H1 (cell line): ENCODE measurements at regions not wholly inside any gene's neighbourhood (a gene's known extent, or its start where the extent isn't known, plus 50 kb on each side); places are given as distances from the start of the nearest gene placed in this dataset.

ENCODE experiments used
- CTCF ChIA-PET: fragments of 300-600 bp; sonication (Branson Sonifier 250); formaldehyde crosslinking; loops from one replicate; lab custom pipeline; 2021; ENCODE audit not compliant: partially characterized antibody; lab: Charles Lee
- POLR2A ChIA-PET: fragments of 300-600 bp; sonication (Branson Sonifier 250); formaldehyde crosslinking; loops from one replicate; lab custom pipeline; 2021; ENCODE audit warnings: inconsistent platforms; ENCODE audit not compliant: partially characterized antibody; lab: Charles Lee
- DNase-seq, 2 experiments: peaks; one replicate each; pipeline versions ENCODE4 v3.0.0 to v3.0.0-alpha.2; 2010 to 2022; ENCODE audit warnings: low spot score in 2 of 2, low read depth in 1 of 2, mixed read lengths in 1 of 2
- FAIRE-seq: peaks from 2 replicates; lab custom pipeline; 2011; peaks lifted over from hg19 to GRCh38; lab: Jason Lieb, UNC
- H2AFZ ChIP-seq: 2 replicates; pipeline ENCODE4 v1.8.1; 2012; ENCODE audit warnings: low read length, inconsistent platforms
- H2AK5ac ChIP-seq: 2 replicates; pipeline ENCODE4 v1.6.1; 2013; ENCODE audit warnings: low read depth, low read length
- H2BK120ac ChIP-seq: replicated peaks from 2 replicates; pipeline ENCODE3; 2013; ENCODE audit warnings: low read depth, low read length, inconsistent platforms
- H2BK12ac ChIP-seq: 2 replicates; pipeline ENCODE4 v1.6.1; 2013; ENCODE audit warnings: low read depth, low read length
- H2BK15ac ChIP-seq: 2 replicates; pipeline ENCODE4 v1.6.1; 2013; ENCODE audit warnings: low read length
- H2BK20ac ChIP-seq: 2 replicates; pipeline ENCODE4 v1.6.1; 2013; ENCODE audit warnings: low read length
- H2BK5ac ChIP-seq: 2 replicates; pipeline ENCODE4 v1.6.1; 2013; ENCODE audit warnings: low read depth, low read length
- H3K14ac ChIP-seq: 2 replicates; pipeline ENCODE4 v1.6.1; 2013; ENCODE audit warnings: inconsistent platforms; ENCODE audit not compliant: insufficient read length
- H3K18ac ChIP-seq: 2 replicates; pipeline ENCODE4 v1.6.1; 2013; ENCODE audit warnings: low read length; ENCODE audit errors: extremely low read depth
- H3K23ac ChIP-seq: 2 replicates; pipeline ENCODE4 v1.6.1; 2013; ENCODE audit warnings: inconsistent platforms; ENCODE audit not compliant: insufficient read length
- H3K23me2 ChIP-seq: 2 replicates; pipeline ENCODE4 v1.6.1; 2013; ENCODE audit warnings: low read depth, low read length
- H3K27ac ChIP-seq: 2 replicates; pipeline ENCODE4 v1.6.1; 2011; ENCODE audit warnings: low read depth, low read length, inconsistent platforms
- H3K27me3 ChIP-seq, 4 experiments: replicated peaks in 1 of 4; 1 replicate in 1 of 4; 2 replicates in 3 of 4; pipeline versions ENCODE4 v1.6.1 to v1.8.1; 2011 to 2013; ENCODE audit warnings: low read length in 3 of 4, mild to moderate bottlenecking in 3 of 4, inconsistent platforms in 2 of 4, mixed read lengths in 2 of 4, moderate library complexity in 1 of 4; ENCODE audit not compliant: control insufficient read depth in 3 of 4, insufficient read depth in 3 of 4; ENCODE audit errors: extremely low read depth in 1 of 4
- H3K36me3 ChIP-seq, 4 experiments: 2 replicates each; pipeline versions ENCODE4 v1.6.1 to v1.8.1; 2011 to 2013; ENCODE audit warnings: mild to moderate bottlenecking in 4 of 4, low read length in 3 of 4, moderate library complexity in 2 of 4, control low read depth in 1 of 4, inconsistent platforms in 1 of 4; ENCODE audit not compliant: insufficient read depth in 4 of 4, control insufficient read depth in 2 of 4
- H3K4ac ChIP-seq: replicated peaks from 2 replicates; pipeline ENCODE3; 2013; ENCODE audit warnings: low read length, low read depth, mixed read lengths, inconsistent platforms; ENCODE audit not compliant: insufficient read length
- H3K4me1 ChIP-seq, 4 experiments: replicated peaks in 1 of 4; 1 replicate in 1 of 4; 2 replicates in 3 of 4; pipeline versions ENCODE4 v1.6.1 to v1.8.1; 2011 to 2013; ENCODE audit warnings: low read length in 3 of 4, inconsistent platforms in 2 of 4, mixed read lengths in 1 of 4; ENCODE audit not compliant: insufficient read depth in 4 of 4, control insufficient read depth in 3 of 4
- H3K4me2 ChIP-seq, 2 experiments: 2 replicates each; pipeline versions ENCODE4 v1.6.1 to v1.8.1; 2011 to 2013; ENCODE audit warnings: low read depth in 2 of 2, low read length in 2 of 2, control low read depth in 1 of 2, inconsistent platforms in 1 of 2, mild to moderate bottlenecking in 1 of 2; ENCODE audit not compliant: insufficient read depth in 1 of 2
- H3K4me3 ChIP-seq, 4 experiments: fragments of 200-600, 300-600 bp in 1 of 4; sonication (generic), shearing (Covaris generic), sonication (Bioruptor Twin) in 1 of 4; 2 replicates each; pipeline versions ENCODE4 v1.5.1 to v1.8.1; 2011 to 2016; ENCODE audit warnings: low read length in 4 of 4, low read depth in 3 of 4, control low read depth in 2 of 4, inconsistent platforms in 2 of 4, mild to moderate bottlenecking in 2 of 4, mixed read lengths in 1 of 4, moderate library complexity in 1 of 4; ENCODE audit not compliant: insufficient read depth in 2 of 4; ENCODE audit errors: extremely low read depth in 1 of 4
- H3K56ac ChIP-seq: replicated peaks from 2 replicates; pipeline ENCODE3; 2013; ENCODE audit warnings: low read depth, mild to moderate bottlenecking, mixed read lengths, low read length, inconsistent platforms; ENCODE audit not compliant: insufficient read length
- H3K79me1 ChIP-seq: 2 replicates; pipeline ENCODE4 v1.6.1; 2013; ENCODE audit warnings: low read depth, low read length, control low read depth
- H3K79me2 ChIP-seq, 2 experiments: 2 replicates each; pipeline versions ENCODE4 v1.6.1 to v1.8.1; 2012 to 2013; ENCODE audit warnings: low read length in 2 of 2, mild to moderate bottlenecking in 2 of 2, inconsistent platforms in 1 of 2; ENCODE audit not compliant: insufficient read depth in 2 of 2, control insufficient read depth in 1 of 2
- H3K9ac ChIP-seq, 4 experiments: replicated peaks in 1 of 4; 1 replicate in 1 of 4; 2 replicates in 3 of 4; pipeline versions ENCODE4 v1.6.1 to v1.8.1; 2011 to 2013; ENCODE audit warnings: low read depth in 3 of 4, low read length in 3 of 4, control low read depth in 2 of 4, mild to moderate bottlenecking in 2 of 4, moderate library complexity in 2 of 4, inconsistent platforms in 1 of 4; ENCODE audit errors: extremely low read depth in 1 of 4
- H3K9me3 ChIP-seq, 2 experiments: 2 replicates each; pipeline versions ENCODE4 v1.6.1 to v1.8.1; 2012 to 2013; ENCODE audit warnings: mild to moderate bottlenecking in 2 of 2, moderate library complexity in 2 of 2, control low read depth in 1 of 2, inconsistent platforms in 1 of 2, low read depth in 1 of 2, low read length in 1 of 2, mixed read lengths in 1 of 2; ENCODE audit not compliant: insufficient read depth in 2 of 2
- H4K20me1 ChIP-seq, 2 experiments: replicated peaks in 1 of 2; 2 replicates each; pipeline versions ENCODE3 to v1.8.1; 2011 to 2013; ENCODE audit warnings: inconsistent platforms in 2 of 2, low read length in 2 of 2, mild to moderate bottlenecking in 1 of 2; ENCODE audit not compliant: insufficient read depth in 2 of 2, control insufficient read depth in 1 of 2
- H4K5ac ChIP-seq: 2 replicates; pipeline ENCODE4 v1.6.1; 2013; ENCODE audit warnings: low read length, low read depth, mixed read lengths, inconsistent platforms; ENCODE audit not compliant: insufficient read length
- H4K8ac ChIP-seq: 2 replicates; pipeline ENCODE4 v1.8.0; 2013; ENCODE audit warnings: mild to moderate bottlenecking, moderate library complexity, low read length, inconsistent platforms; ENCODE audit not compliant: insufficient read depth; ENCODE audit errors: extremely low read depth
- H4K91ac ChIP-seq: replicated peaks from 2 replicates; pipeline ENCODE3; 2013; ENCODE audit warnings: low read length, mixed read lengths, inconsistent platforms; ENCODE audit not compliant: insufficient read length
- BACH1 ChIP-seq: IDR thresholded peaks from 2 replicates; pipeline ENCODE4 v1.6.1; 2012; ENCODE audit warnings: low read length, improper control_type of control experiment
- EZH2 ChIP-seq: fragments of 200-600 bp; sonication (generic); IDR thresholded peaks from 2 replicates; pipeline ENCODE4 v1.7.1; 2012; ENCODE audit warnings: low read depth, mild to moderate bottlenecking, moderate library complexity, low read length, inconsistent platforms; ENCODE audit not compliant: severe bottlenecking
- KDM1A ChIP-seq: fragments of 200-600, 300-600 bp; sonication (generic); IDR thresholded peaks from 2 replicates; pipeline ENCODE4 v1.7.1; 2016; ENCODE audit warnings: mild to moderate bottlenecking, low read length, borderline replicate concordance
- POLR2AphosphoS5 ChIP-seq: IDR thresholded peaks from 2 replicates; pipeline ENCODE4 v1.6.1; 2011; ENCODE audit warnings: low read depth, low read length
- RNF2 ChIP-seq: fragments of 200-900, 300-1000 bp; sonication (generic); IDR thresholded peaks from 2 replicates; pipeline ENCODE4 v1.7.1; 2016; ENCODE audit warnings: borderline replicate concordance, low read depth, mild to moderate bottlenecking, antibody characterized with exemption, low read length; ENCODE audit not compliant: poor library complexity, severe bottlenecking; ENCODE audit errors: missing control alignments
- RXRA ChIP-seq: IDR thresholded peaks from 2 replicates; pipeline ENCODE4 v1.6.1; 2011; ENCODE audit warnings: low read depth, mild to moderate bottlenecking, low read length, moderate library complexity; ENCODE audit not compliant: insufficient read depth
- SAP30 ChIP-seq: fragments of 300-600 bp; sonication (generic); IDR thresholded peaks from 2 replicates; pipeline ENCODE4 v1.7.1; 2012; ENCODE audit warnings: low read length, moderate library complexity, mild to moderate bottlenecking, inconsistent platforms; ENCODE audit not compliant: insufficient read depth, insufficient replicate concordance
- SIN3A ChIP-seq, 2 experiments: IDR thresholded peaks in 1 of 2; conservative IDR thresholded peaks in 1 of 2; 2 replicates each; pipeline ENCODE4 v1.6.1; 2011 to 2012; ENCODE audit warnings: low read length in 2 of 2, improper control_type of control experiment in 1 of 2, low read depth in 1 of 2, mild to moderate bottlenecking in 1 of 2
- SIX5 ChIP-seq: IDR thresholded peaks from 2 replicates; pipeline ENCODE4 v1.6.1; 2011; ENCODE audit warnings: mild to moderate bottlenecking, low read depth, low read length
- SP2 ChIP-seq: IDR thresholded peaks from 2 replicates; pipeline ENCODE4 v1.6.1; 2012; ENCODE audit warnings: mild to moderate bottlenecking, low read length, inconsistent platforms
- TAF1 ChIP-seq: IDR thresholded peaks from 2 replicates; pipeline ENCODE4 v1.6.1; 2011; ENCODE audit warnings: mild to moderate bottlenecking, low read depth, low read length
- WGBS, 2 experiments: shearing (Covaris generic) in 1 of 2; methylation state at CpG; one replicate each; pipeline versions ENCODE4 v1.1.6 to v1.1.7; 2013 to 2015; ENCODE audit warnings: low lambda C conversion rate in 2 of 2, mixed read lengths in 2 of 2, inconsistent platforms in 1 of 2, low coverage in 1 of 2, missing lambda C conversion rate in 1 of 2; ENCODE audit not compliant: insufficient replicate concordance in 2 of 2, insufficient coverage in 1 of 2, insufficient read length in 1 of 2; ENCODE audit errors: extremely low coverage in 1 of 2, missing lambda C conversion rate in 1 of 2; 5-methylcytosine and 5-hydroxymethylcytosine counted together
- TF ChIP-seq, protein P1 (sequence below), 3 experiments: IDR thresholded peaks; 1 replicate in 2 of 3; 2 replicates in 1 of 3; pipeline versions ENCODE4 v1.5.1 to v1.6.1; 2011; ENCODE audit warnings: low read length in 3 of 3, mild to moderate bottlenecking in 3 of 3, inconsistent platforms in 2 of 3, low read depth in 1 of 3, moderate library complexity in 1 of 3; ENCODE audit not compliant: insufficient read depth in 1 of 3; ENCODE audit errors: control extremely low read depth in 1 of 3

DNA sequence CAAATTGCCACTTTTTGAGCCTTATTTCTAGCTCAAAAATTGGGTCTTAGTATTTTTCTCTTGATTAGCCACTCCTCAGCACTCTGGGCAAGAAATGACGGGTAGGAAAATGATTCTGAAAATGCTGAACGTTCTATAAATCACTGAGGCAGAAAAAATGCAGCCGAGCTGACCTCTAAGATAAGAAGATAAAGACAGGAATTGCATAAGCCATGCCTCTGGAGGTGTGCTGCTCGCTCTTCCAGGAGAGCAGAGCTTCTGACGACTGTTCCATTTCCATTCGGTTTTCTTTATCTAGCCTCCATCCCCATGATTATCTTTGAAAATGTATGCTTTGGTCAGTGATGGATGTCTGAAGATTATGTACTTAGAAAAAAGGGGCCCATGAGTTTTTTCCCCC lies 558.8 kb upstream of the ADAMTS9 start:
- Histone ChIP-seq H4K20me1 (no peaks in the 10 kb centered on the region), H2BK20ac (no peak overlapping the region), H3K36me3 (no peaks in the 10 kb centered on the region), H2AFZ (no peak overlapping the region), H2BK120ac (no peak overlapping the region), H2BK12ac (no peak overlapping the region), H3K23me2 (no peaks in the 10 kb centered on the region), H3K27me3 (no peaks in the 10 kb centered on the region), H3K56ac (no peak overlapping the region), H2BK15ac (no peak overlapping the region), H3K4ac (no peak overlapping the region), H3K9ac (no peak overlapping the region), H3K79me2 (no peaks in the 10 kb centered on the region), H3K14ac (no peak overlapping the region), H3K79me1 (no peaks in the 10 kb centered on the region), H3K4me2 (no peak overlapping the region), H3K9me3 (no peaks in the 10 kb centered on the region), H2BK5ac (no peak overlapping the region), H3K23ac (no peak overlapping the region), H3K4me3 (no peak overlapping the region), H4K8ac (no peak overlapping the region), H2AK5ac (no peak overlapping the region), H4K5ac (no peak overlapping the region), H3K4me1 (no peaks in the 10 kb centered on the region), H3K27ac (no peak overlapping the region), H3K18ac (no peak overlapping the region), H4K91ac (no peak overlapping the region)
- ChIA-PET POLR2A (no interaction called here), CTCF (interaction anchor here (0.8 to 1.2 kb wide), 4 partner anchors 9 to 716 kb away, joined by 3 to 5 read pairs (median 4); no protein-coding TSS in a partner anchor)
- WGBS, 2 experiments: 87% methylated on average over 6 of the region's 6 CpGs; no CpG with 5 or more reads in 1 of the 2 experiments
- no peak for FAIRE-seq
- no peak for DNase-seq
- TF ChIP-seq SIN3A (conservative IDR thresholded peaks at IDR 0.05 in 1 of 2, IDR thresholded peaks at IDR 0.05 in 1 of 2; ENCODE audit: low read depth in 1 of 2, low read length in 2 of 2): no peak
- TF ChIP-seq POLR2AphosphoS5: no peak
- no peak for TF ChIP-seq SIX5
- TF ChIP-seq RXRA: no peak
- no peak for TF ChIP-seq RNF2
- TF ChIP-seq KDM1A: no peak
- no peak for TF ChIP-seq SP2
- TF ChIP-seq EZH2: no peak
- no peak for TF ChIP-seq BACH1
- no peak for TF ChIP-seq SAP30
- TF ChIP-seq TAF1: no peak
- TF ChIP-seq, protein P1, sequence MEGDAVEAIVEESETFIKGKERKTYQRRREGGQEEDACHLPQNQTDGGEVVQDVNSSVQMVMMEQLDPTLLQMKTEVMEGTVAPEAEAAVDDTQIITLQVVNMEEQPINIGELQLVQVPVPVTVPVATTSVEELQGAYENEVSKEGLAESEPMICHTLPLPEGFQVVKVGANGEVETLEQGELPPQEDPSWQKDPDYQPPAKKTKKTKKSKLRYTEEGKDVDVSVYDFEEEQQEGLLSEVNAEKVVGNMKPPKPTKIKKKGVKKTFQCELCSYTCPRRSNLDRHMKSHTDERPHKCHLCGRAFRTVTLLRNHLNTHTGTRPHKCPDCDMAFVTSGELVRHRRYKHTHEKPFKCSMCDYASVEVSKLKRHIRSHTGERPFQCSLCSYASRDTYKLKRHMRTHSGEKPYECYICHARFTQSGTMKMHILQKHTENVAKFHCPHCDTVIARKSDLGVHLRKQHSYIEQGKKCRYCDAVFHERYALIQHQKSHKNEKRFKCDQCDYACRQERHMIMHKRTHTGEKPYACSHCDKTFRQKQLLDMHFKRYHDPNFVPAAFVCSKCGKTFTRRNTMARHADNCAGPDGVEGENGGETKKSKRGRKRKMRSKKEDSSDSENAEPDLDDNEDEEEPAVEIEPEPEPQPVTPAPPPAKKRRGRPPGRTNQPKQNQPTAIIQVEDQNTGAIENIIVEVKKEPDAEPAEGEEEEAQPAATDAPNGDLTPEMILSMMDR (IDR thresholded peaks at IDR 0.05; ENCODE audit: control extremely low read depth in 1 of 3, insufficient read depth in 1 of 3, low read depth in 1 of 3, low read length in 3 of 3): no peak
